ENCODE measurements at regions not wholly inside any gene's neighbourhood (a gene's known extent, or its start where the extent isn't known, plus 50 kb on each side); places are given as distances from the start of the nearest gene placed in this dataset.
A peak's percentile ranks its signal among the peaks of the same experiment; 100 is the strongest.
"Not testable (repeated sequence)": the region's sequence is repeated elsewhere in the genome, so short reads cannot be mapped to it uniquely, and the experiment has no call there.

DNA sequence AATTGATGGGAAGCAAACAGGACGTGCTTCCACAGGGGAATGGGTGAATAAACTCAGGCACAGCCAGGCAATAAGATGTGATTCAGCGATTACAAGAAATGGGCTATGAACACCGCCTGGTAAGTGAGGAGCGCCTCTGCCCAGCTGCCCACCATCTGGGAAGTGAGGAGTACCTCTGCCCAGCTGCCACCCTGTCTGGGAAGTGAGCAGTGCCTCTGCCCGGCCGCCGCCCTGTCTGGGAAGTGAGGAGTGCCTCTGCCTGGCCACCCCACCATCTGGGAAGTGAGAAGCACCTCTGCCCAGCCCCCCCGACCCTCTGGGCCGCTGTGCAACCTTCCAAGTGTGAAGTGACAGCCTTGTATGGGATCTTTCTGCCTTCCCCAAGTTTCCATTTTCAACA, 73.2 kb upstream of the PRR5 start:
- DNase-seq = no peak

DNA sequence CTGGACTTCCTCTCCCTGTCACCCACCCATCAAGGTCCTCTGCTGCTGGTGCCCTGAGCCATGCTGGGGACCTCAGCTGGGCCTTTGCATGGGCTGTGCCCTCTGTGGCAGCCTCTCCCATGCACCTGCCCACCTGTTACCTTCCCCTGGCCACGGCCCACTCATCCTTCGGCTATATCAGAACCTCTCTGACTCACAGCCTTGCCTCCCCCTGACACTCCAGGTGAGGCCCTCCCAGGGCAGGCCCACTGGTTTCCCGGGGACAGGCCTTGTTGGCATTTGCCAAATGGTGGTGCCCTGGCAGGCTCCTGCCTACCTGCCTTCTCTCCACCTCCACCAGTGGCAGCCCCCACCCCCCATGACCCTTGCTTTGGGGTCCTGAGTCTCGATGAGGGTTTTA, 73.7 kb upstream of the PRR5 start:
- DNase-seq = no peak

- DNase-seq = no peak
These were observed 74.4 kb upstream of the PRR5 start for GRCh38 chr22:44627521-44628139.

DNA sequence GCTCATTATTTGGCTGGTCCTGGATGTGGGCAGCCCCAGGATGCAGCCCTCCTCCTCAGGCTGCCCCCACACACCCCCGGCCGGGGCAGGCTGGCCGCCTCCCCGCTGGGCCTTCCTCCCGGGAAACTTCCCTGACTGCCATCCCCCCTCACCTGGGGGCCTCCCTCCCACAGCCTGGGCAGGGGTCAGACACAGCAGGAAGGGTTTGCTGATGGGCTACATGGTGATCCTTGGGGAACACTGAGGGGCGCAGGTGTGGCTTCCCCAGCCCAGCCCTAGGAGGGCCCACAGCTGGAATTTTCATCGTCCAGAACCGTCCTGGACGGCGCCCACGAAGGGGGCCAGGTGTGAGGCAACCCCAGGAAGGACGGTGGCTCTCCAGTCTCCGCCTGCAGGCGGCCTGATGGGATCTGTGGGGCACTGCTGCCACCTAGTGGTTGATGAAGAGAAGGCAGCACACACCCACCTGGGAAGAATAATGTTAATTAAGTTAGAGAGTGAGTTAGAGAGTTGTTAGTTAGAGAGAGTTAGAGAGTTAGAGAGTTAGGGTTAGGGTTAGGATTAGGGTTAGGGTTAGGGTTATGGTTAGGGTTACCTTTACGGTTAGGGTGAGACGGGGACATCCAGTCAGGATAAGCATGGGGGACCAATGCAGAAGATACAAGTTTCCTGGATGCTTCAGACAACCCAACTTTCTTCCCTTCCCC, 75.9 kb upstream of the PRR5 start:
- peak; percentile 90 for DNase-seq

DNA sequence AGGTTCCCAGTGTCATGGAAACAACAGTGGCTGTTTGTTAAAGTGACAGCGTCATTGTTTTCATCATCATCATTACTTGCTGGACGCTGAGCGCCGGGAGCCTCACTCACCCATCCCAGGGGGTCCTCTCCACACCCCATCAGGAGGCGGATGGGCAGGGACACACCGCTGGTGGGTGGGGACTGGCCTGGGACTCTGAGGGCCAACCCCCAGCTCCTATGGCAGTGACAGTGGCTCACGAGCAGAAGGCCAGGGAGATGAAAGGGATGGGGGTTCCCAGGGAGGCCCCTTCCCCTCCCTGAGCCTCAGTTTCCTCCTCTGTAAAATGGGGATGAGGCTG, 76.6 kb upstream of the PRR5 start:
- DNase-seq = no peak

DNA sequence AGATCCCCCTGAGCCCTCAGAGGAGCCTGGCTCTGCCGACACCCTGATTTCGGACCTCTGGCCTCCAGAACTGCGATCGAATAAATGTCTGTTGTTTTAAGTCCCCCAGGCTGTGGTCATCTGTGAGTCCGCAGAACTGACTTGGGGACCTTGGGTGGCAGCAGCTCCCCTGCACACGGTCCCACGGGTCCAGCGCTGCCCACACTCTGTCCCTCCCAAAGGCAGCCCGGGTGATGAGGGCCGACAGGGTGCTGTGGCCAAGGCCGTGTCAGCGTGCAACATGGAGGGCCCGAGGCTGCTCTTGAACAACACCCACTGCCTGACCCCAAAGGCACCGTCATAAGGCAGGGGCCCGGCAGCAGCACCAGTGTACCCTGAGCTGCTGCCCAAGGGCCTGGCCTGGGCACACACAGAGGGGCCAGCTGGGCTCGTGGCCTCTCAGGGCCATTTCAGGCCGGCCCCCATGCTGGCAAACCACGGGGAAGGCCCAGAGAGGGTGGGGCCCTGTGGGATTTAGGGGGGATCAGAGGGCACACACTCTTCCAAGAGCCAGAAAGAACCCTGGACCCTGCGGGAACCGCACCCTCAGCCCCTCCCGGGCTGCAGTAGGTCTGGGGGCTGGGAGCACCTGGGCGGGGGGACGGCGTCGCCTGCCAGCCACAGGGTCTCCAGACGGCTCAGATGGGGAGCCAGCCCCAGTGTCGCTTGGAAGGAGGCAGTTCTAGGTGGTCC, 77.1 kb upstream of the PRR5 start:
- no peak for DNase-seq

GRCh38 chr22:44623771-44624510, 78.1 kb upstream of the PRR5 start:
- DNase-seq = peak; percentile 44

DNA sequence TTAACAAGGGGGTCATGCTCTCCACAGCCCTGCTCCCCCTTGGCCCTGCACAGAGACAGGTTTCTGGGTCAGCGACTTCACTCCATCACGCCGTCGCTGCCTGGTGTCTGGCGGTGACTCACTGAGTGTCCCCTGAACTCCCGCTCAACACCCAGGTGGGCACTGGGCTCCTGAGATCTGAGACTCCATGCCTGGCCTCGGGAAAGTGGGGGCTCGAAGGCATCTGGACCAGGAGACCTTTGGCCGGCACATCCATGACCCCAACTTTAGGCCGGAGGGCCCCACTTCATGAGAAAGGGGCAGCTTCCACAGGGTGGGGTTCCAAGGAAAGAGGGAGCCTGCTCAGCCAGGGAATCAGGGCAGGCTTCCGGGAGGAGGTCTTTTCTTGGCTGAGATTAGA, 79.3 kb upstream of the PRR5 start:
- DNase-seq = no peak

- no peak for DNase-seq
These were observed 79.9 kb upstream of the PRR5 start for GRCh38 chr22:44622147-44622427.

- DNase-seq = no peak
These were observed 80.4 kb upstream of the PRR5 start for GRCh38 chr22:44621401-44622146.

DNA sequence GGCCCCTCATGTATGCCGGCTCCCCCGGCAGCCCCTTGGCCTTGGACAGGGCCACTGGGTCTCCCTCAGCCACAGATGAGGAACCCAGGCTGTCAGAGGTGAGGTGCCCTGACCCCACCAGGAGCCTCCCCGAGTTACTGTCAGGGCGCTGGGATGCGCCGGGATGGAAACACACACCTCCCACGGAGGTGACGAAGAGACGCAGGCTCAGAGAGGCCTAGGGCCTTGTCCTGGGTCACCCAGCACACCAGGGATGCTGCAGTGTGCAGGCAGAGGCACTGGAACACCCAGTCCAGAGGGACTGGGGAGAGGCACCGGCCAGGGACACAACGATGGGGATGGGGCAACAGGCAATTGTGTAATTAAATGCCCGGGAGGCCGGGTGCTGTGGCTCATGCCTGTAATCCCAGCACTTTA, 81.2 kb upstream of the PRR5 start:
- DNase-seq = no peak

DNA sequence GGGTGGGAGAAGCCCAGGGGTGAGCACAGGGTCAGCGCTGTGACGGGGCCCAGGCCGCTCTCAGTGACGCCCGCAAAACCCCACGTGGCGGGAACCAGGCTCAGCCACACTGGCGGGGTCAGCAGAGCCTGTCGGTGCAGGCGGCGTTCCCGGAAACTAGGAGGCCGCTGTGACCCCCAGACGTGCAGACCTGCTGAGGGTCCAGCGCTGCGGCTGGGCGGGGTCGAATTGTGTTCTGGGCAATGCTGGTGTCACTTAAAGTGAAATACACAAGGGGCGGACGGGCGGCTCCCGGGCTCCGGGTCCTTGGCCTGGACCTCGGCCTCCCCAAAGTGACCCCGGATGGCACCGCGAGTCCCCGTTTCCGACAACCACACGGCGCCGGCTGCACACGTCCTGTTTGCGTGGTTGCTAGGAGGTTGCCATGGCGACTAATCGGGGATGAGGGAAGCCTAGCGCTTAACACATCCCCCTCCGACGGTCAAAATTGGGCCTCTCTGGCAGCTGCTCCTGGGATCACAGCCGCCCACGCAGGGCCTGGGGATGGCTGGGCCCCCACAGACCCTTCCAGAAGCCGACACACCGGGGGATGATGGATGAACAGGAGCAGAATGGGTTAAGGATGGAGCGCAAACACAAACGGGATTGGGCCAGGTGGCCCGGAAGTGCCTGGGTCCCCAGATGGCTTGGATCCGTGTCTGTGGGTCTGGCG, 81.7 kb upstream of the PRR5 start:
- peak; percentile 92 for DNase-seq

DNA sequence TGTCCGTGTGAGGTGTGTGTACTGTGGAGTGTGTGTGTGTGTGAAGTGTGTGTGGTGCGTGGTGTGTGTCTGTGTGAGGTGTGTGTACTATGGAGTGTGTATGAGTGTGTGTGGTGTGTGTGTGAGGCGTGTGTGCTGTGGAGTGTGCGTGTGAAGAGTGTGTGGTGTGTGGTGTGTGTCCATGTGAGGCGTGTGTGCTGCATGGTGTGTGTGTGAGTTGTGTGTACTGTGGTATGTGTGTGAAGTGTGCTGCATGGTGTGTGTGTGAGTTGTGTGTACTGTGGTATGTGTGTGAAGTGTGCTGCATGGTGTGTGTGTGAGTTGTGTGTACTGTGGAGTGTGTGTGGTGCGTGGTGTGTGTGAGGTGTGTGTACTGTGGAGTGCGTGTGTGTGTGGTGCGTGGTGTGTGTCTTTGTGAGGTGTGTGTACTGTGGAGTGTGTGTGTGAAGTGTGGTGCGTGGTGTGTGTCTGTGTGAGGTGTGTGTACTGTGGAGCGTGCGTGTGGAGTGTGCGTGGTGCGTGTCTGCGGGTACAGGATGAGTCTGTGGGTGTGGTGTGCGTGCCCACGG, 82.4 kb upstream of the PRR5 start:
- DNase-seq = not testable (repeated sequence)

- DNase-seq = not testable (repeated sequence)
These were observed 83.1 kb upstream of the PRR5 start for GRCh38 chr22:44618910-44619309.

DNA sequence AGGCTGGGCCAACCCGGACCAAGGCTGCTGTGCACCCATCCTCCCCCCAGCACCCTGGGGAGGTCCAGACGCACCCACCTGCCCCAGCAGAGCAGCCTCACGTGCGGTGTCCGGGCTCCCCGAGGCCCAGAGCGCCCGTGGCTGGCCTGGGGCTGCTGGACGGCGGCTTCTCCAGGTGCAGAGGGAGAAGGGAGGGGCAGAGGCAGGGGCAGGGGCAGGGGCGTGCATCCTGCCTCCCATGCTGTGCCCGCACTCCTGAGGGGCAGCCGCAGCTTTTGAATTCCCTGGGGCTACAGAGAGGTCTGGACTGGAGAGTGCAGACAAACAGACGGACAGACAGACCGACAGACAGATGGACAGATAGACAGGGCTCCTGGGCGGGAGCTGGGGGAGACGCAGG, 83.6 kb upstream of the PRR5 start:
- DNase-seq = no peak

DNA sequence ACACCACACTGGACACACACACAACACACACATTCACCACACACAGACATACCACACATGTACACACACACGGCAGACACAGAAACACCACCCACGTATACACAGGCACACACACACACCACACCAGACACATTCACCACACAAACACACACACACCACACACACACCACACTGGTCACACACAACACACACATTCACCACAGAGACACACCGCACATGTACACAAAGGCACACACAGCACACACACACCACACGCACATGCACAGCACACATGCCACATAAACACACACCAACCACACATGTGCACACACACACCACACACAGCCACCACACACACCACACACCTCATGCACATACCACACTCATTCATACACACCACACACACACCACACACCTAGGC, 84.2 kb upstream of the PRR5 start:
- no peak for DNase-seq

GRCh38 chr22:44616882-44617655, 84.9 kb upstream of the PRR5 start:
- no peak for DNase-seq

DNA sequence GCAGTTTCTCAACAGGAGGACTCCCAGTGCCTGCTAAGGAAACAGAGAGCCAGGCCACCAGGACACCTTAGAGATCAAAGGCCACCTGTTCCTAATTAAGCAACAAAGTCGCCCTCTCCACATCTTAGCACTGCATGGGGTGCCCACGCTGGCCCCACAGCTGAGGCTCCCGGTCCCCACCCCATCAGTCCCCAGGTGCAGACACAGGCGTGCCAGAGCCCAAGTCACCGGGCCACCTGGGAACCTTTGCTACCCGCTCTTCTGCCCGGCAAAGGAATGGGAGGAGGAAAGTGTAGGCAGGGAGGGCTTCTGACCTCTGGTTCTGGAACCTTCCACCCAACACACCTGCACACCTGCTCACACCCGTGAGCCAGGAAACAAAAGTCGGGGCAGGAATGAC, 85.5 kb upstream of the PRR5 start:
- no peak for DNase-seq

DNA sequence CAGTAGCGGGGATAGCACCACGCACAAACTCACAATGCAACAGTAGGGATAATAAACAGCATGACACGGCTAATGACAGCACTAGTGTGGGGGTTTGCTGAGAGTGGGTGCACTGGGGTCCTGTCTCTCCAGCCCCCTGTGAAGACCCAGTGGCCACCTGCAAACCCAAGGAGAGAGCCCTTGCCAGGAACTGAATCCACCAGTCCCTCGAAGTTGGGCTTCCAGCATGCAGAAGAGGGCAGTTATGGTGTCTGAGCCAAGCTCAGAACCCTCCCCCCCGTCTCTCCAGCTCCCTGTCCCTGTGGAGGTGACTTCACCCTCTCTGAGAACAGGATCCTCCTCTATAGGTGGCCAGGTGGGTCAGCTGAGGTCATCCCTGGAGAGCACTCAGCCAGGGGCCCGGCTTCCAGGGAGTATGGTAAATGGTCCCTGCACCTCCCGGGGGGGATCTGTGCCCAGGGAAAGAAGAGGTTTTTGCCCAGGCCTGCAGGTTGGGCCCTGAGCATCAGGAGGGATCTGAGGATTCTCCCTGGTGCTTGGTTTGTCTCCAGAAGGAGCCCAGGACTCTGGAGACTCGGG, 86.3 kb upstream of the PRR5 start:
- DNase-seq = no peak

DNA sequence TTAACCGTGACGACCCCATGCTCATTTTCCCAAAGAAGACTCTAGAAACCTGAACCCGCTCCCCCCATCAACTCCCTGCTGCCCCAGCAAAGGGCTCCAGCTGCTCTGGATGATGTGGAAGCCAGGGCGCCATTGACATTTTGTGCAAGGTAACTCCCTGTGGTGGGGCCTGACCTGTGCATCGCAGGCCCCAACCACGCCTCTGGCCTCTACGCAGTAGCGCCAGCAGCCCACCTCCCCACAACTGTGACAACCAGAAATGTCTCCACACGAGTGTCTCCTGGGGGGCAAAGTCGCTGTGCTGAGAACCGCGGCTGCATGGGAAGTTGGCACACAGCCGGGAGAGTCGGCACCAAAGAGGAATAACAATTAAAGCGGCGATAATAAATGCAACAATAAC, 86.9 kb upstream of the PRR5 start:
- no peak for DNase-seq

Data from tongue (tissue), 1 donor.